Globus pallidus (tissue), 1 donor: ENCODE measurements at regions not wholly inside any gene's neighbourhood (a gene's known extent, or its start where the extent isn't known, plus 50 kb on each side); places are given as distances from the start of the nearest gene placed in this dataset.

ENCODE experiments used
- DNase-seq: peaks from one replicate; pipeline ENCODE4 v3.0.0-alpha.2; 2015; ENCODE audit warnings: low spot score

GRCh38 chr6:3526962-3527650 lies 70.3 kb upstream of the SLC22A23 start:
- DNase-seq, result no peak

- DNase-seq, result no peak
Measured at GRCh38 chr6:3525915-3526314, 69.1 kb upstream of the SLC22A23 start.

GRCh38 chr6:3524456-3524855 lies 67.6 kb upstream of the SLC22A23 start:
- DNase-seq, result no peak

GRCh38 chr6:3523966-3524365 lies 67.1 kb upstream of the SLC22A23 start:
- DNase-seq, result no peak

GRCh38 chr6:3523271-3523670 lies 66.4 kb upstream of the SLC22A23 start:
- no peak for DNase-seq

- DNase-seq, result no peak
Measured at GRCh38 chr6:3522561-3523260, 65.9 kb upstream of the SLC22A23 start.

- DNase-seq, result no peak
Measured at GRCh38 chr6:3520281-3521230, 63.7 kb upstream of the SLC22A23 start.

- DNase-seq, result no peak
Measured at GRCh38 chr6:3518356-3519190, 61.7 kb upstream of the SLC22A23 start.

- DNase-seq, result no peak
Measured at GRCh38 chr6:3517350-3517749, 60.5 kb upstream of the SLC22A23 start.

- no peak for DNase-seq
Measured at GRCh38 chr6:3516092-3516491, 59.2 kb upstream of the SLC22A23 start.

- DNase-seq, result no peak
Measured at GRCh38 chr6:3515669-3516068, 58.8 kb upstream of the SLC22A23 start.

GRCh38 chr6:3513416-3513815 lies 56.6 kb upstream of the SLC22A23 start:
- DNase-seq, result no peak

- no peak for DNase-seq
Measured at GRCh38 chr6:3512832-3513231, 56.0 kb upstream of the SLC22A23 start.

GRCh38 chr6:3510617-3511016 lies 53.8 kb upstream of the SLC22A23 start:
- no peak for DNase-seq

- DNase-seq, result no peak
Measured at GRCh38 chr6:3510178-3510577, 53.3 kb upstream of the SLC22A23 start.

- DNase-seq, result no peak
Measured at GRCh38 chr6:3509336-3509735, 52.5 kb upstream of the SLC22A23 start.

GRCh38 chr6:3506751-3507383 lies 50.0 kb upstream of the SLC22A23 start:
- no peak for DNase-seq
